GM18519 (cell line): ENCODE measurements at regions not wholly inside any gene's neighbourhood (a gene's known extent, or its start where the extent isn't known, plus 50 kb on each side); places are given as distances from the start of the nearest gene placed in this dataset.
"Not testable (repeated sequence)": the region's sequence is repeated elsewhere in the genome, so short reads cannot be mapped to it uniquely, and the experiment has no call there.

Source experiments
- ATAC-seq: cut with Tn5 transposase; IDR thresholded peaks from one replicate; pipeline ENCODE4 v1.9.1; 2021; ENCODE audit warnings: mild to moderate bottlenecking, moderate library complexity; ENCODE audit not compliant: unreplicated experiment, low FRiP score

GRCh38 chr3:8110966-8111798 is 390.4 kb upstream of the LMCD1 start:
- peak; percentile 98 for ATAC-seq

GRCh38 chr3:8112587-8112986 is 389.0 kb upstream of the LMCD1 start:
- no peak for ATAC-seq

DNA sequence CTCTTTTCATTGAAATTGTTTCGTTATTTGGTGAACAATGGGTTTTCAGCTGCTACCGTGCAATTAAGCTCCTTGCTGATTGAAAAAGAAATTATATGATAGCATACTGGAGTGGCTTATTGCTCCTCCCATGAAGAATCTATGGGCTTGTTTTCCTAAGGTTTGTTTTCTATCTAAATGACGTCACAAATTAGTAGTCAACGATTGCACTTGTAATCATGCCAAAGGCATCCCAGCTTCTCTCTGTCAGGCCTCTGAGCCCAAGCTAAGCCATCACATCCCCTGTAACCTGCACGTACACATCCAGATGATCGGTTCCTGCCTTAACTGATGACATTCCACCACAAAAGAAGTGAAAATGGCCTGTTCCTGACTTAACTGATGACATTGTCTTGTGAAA is 388.0 kb upstream of the LMCD1 start:
- no peak for ATAC-seq

GRCh38 chr3:8128686-8129085 is 372.9 kb upstream of the LMCD1 start:
- ATAC-seq: no peak

DNA sequence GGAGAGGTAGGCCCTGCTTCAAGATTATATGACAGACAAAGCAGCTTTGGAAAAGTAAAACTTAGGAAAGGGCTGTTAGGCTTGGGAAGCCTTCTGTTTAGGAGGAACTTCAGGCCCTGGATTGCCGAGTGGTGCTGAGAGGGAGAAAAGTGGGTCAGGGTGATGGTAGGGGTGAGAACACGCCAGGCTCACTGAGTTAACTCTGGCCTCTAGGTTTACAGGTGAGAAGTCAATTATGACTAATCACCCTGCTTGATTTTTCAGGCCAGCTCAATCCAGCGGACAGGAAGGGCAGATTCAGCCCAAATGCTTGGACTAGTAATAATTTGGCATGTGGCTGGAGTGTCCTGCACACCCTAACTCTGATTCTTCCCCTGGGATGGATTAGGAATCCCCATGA is 365.1 kb upstream of the LMCD1 start:
- ATAC-seq: no peak

GRCh38 chr3:8143186-8143585 is 358.4 kb upstream of the LMCD1 start:
- ATAC-seq: no peak

DNA sequence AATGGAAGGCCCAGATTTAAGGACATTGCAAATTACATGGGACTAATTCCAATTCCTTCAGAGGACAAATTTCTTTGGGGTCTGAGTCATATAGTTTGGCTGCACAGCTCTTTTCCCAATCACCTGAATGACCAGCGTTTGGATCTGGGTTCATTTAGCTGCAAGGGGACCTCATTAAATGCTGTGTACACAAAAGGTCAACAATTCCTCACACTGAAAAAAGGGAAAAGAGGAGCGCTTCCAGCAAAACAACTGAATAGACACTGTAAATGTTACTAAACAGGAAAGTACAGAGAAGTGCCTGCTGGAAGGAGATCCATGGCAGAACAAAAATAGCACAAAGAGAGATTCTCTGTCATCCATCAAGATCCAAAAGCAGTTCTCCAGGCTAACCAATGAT is 356.0 kb upstream of the LMCD1 start:
- ATAC-seq: no peak

- no peak for ATAC-seq
Measured at GRCh38 chr3:8147711-8148110, 353.9 kb upstream of the LMCD1 start.

GRCh38 chr3:8152821-8153418 is 348.7 kb upstream of the LMCD1 start:
- ATAC-seq: no peak

- ATAC-seq: no peak
Measured at GRCh38 chr3:8153800-8154199, 347.8 kb upstream of the LMCD1 start.

GRCh38 chr3:8154617-8155016 is 347.0 kb upstream of the LMCD1 start:
- ATAC-seq: no peak

DNA sequence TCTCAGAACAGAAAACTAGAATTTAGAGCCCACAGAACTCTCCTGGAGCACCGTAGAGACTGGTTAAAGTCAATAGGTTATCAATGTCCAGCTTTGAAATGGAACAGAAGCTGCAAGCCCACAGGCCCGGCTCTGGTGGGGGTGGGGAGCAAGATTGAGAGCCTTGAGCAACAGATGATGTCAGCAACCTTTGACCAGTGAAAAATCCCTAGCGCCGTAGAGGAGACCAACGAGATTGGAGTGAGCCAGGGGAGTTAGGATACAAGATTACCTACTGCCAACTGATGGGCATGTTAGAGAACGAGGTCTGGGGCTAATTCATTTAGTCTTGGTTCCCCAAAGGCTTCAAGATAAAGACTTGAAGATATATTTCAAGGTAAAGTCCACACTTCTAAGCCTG is 345.5 kb upstream of the LMCD1 start:
- no peak for ATAC-seq

- no peak for ATAC-seq
Measured at GRCh38 chr3:8156831-8157230, 344.8 kb upstream of the LMCD1 start.

- no peak for ATAC-seq
Measured at GRCh38 chr3:8157640-8158039, 344.0 kb upstream of the LMCD1 start.

DNA sequence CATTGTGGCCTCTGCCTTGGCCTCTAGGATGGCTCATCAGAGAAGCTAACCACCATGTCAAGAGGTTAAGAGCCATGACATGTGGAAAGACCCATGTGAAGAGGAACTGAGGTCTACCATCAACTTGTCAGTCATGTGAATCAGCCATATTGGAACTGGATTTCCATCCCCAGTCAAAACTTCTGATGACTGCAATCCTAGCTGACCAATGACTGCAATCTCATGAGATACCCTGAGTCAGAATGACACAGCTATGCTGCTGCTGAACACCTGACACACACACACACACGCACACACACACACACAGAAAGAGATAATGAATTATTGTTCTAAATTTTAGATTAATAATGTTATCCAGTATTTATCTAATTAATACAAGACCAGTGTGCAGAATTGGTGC is 337.5 kb upstream of the LMCD1 start:
- no peak for ATAC-seq

- no peak for ATAC-seq
Measured at GRCh38 chr3:8166014-8166413, 335.6 kb upstream of the LMCD1 start.

- ATAC-seq: no peak
Measured at GRCh38 chr3:8170971-8171508, 330.6 kb upstream of the LMCD1 start.

DNA sequence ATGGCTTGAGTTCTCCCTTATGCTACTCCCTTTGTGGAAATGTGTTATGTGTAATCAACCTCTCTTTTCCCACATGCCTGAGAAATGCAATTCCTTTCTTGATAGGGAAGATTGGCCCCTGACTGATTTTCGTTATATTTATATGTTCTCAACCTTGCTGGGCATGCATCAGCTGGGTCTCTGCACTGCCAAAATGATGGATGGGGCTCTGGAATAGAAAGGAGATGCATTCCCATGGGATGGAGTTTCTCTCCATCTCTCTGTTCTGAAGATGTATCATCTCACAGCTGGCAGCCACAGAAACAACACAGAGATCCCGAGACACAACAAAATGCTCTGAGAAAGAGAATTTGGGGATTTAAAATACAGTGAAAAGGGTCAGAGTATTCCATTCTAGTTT is 327.7 kb upstream of the LMCD1 start:
- ATAC-seq: no peak

GRCh38 chr3:8176759-8177483 is 324.7 kb upstream of the LMCD1 start:
- ATAC-seq: not testable (repeated sequence)

GRCh38 chr3:8178516-8178915 is 323.1 kb upstream of the LMCD1 start:
- not testable (repeated sequence) for ATAC-seq

GRCh38 chr3:8182904-8183303 is 318.7 kb upstream of the LMCD1 start:
- no peak for ATAC-seq
